HG02852 (cell line): ENCODE measurements at regions not wholly inside any gene's neighbourhood (a gene's known extent, or its start where the extent isn't known, plus 50 kb on each side); places are given as distances from the start of the nearest gene placed in this dataset.
"Not testable (repeated sequence)": the region's sequence is repeated elsewhere in the genome, so short reads cannot be mapped to it uniquely, and the experiment has no call there.

Experiments used
- ATAC-seq: cut with Tn5 transposase; IDR thresholded peaks from one replicate; pipeline ENCODE4 v1.9.1; 2021; ENCODE audit warnings: mild to moderate bottlenecking, moderate library complexity; ENCODE audit not compliant: unreplicated experiment

- no peak for ATAC-seq
These were observed 96.3 kb upstream of the THUMPD2 start for GRCh38 chr2:39875182-39875913.

- ATAC-seq = no peak
These were observed 95.2 kb upstream of the THUMPD2 start for GRCh38 chr2:39874236-39874635.

DNA sequence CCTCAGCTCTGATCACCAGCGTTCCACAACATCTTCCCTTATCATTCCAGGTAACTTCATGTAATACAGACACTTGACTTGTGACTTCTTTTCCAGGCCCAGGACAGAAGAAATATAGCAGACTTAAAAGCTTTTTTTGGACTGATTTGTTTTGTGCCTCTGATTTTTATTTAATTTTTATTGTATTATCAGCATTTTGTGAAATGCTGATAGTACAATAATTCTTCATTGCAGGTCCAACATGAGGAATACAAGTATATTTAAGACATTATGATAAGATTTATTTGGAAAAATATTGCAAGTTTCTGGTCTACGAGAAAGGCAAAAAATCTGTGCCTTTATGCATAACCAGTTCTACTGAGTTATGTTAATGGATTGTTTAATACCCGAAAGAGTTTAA lies 94.5 kb upstream of the THUMPD2 start:
- no peak for ATAC-seq

- ATAC-seq = no peak
These were observed 93.7 kb upstream of the THUMPD2 start for GRCh38 chr2:39872748-39873147.

DNA sequence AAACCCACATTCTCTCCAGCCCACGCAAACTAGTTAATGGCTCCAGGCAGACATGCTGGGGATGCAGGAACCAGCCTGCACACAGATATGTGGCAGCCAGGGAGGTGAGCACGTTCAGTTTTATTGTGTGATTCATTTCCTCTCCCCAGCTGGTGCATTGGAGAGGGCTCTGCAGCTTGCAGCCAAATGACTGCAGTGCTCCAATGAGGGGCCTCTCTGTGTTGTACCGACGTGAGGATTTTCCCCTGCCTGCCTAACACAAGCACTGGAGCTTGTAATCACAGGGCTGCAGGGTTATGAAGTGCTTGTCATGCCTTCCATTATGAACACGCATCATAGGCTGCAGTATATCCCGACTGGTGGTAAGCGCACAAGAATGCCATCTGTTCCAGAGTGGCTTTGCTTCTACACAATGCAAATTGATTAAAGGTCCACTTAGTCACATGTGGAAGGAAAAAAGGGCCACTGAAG lies 92.3 kb upstream of the THUMPD2 start:
- ATAC-seq = no peak

- no peak for ATAC-seq
These were observed 91.8 kb upstream of the THUMPD2 start for GRCh38 chr2:39870871-39871270.

DNA sequence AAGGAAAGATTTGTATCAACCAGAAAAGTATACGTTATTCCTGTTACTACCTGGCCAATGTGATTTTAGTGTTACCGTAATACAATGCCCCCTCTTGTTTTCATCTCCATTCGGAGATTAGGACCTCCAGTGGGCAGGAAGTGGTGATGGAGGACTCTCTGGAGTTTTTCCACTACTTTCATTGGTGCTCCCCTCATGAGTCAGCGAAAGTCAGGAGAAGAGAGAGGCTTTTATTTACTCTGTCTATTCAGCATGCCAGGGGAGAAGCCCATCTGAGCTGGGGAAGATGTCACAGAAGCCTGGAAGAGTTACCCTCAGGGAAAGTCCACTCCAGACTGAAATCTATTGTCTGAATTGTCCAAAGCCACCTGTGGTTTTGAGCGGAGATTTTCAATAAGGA lies 88.2 kb upstream of the THUMPD2 start:
- ATAC-seq = no peak

GRCh38 chr2:39865751-39866150 lies 86.7 kb upstream of the THUMPD2 start:
- no peak for ATAC-seq

GRCh38 chr2:39863672-39864071 lies 84.6 kb upstream of the THUMPD2 start:
- not testable (repeated sequence) for ATAC-seq

- ATAC-seq = no peak
These were observed 81.5 kb upstream of the THUMPD2 start for GRCh38 chr2:39860538-39860937.

DNA sequence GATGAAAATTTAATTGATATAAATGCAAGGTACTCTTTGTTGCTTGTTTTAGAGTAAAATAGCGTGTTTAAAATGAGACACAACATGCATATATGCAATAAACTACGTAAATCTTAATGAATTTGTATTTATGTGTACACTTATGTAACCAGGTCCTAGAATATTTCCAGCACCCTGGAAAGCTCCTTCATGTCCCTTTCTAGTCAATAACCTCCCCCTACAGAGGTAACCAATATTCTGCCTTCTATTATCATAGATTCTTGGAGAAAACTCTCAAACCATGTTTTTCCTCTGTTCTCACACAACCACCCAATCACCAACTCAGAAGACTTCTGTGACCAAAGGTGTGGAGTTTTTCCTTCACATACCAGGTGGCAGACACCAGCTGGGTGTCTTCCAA lies 79.6 kb upstream of the THUMPD2 start:
- ATAC-seq = no peak

GRCh38 chr2:39855856-39856255 lies 76.8 kb upstream of the THUMPD2 start:
- no peak for ATAC-seq

- ATAC-seq = no peak
These were observed 75.7 kb upstream of the THUMPD2 start for GRCh38 chr2:39854771-39855170.

DNA sequence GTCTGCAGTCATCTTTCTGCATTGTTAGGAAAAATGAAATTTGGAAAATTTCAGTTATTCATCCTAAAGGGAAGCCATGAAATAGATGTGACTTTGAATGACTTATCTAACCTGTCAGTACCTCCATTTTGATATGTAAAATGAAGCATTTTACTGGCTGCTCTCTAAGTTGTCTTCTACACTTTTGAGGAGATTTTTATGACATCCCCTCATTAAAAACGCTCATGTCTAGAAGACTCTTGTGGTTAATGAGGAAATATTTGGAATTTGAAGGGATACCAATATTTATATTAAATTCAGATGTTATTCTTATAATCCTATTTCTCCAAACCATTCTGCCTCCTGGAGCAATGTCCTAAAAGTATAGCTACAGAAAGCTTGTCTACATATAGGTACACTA lies 73.8 kb upstream of the THUMPD2 start:
- no peak for ATAC-seq

DNA sequence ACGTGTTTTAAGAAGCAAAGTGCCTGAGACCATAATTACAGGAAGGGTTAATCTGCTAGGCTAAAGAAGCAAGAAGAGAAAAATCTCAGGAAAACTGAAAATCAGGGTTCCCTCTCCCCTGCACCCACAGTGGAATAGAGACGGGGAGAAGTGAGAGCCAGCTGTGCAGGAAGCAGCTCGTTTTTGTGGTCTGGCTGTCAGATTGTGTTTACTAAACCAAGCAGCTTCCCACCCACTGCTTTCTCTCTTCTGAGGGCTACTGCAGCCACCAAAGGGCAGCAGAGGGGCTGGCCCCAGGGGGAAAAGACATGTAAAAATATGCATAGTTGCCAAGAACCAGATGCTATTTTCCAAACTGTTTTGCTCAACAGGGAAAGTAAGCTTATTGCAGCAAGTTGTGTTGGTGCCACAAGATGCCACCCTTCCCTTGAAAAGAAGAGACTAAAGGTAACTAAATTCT lies 72.6 kb upstream of the THUMPD2 start:
- peak; percentile 97 for ATAC-seq

- peak; percentile 10 for ATAC-seq
These were observed 72.2 kb upstream of the THUMPD2 start for GRCh38 chr2:39851251-39851650.

DNA sequence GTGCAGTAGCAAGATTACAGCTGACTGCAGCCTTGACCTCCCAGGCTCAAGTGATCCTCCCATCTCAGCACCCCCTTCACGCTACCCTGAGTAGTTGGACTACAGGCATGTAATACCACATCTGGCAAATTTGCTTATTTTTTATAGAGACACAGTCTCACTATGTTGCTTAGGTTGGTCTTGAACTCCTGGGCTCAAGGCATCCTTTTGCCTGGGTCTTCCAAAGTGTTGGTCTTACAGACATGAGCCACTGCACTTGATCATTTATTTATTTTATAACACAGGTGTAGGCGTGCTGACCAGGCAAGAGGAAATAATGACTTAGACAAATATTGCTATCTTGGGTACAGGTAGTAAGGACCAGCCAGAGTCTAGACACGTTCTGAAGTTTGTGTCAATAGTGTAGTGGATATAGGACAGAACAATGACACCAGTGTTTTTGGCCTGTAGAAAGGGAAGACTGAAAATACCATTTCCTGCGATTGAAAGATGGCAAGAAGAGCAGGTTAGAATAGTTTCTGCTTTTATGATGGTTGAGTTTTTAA lies 71.0 kb upstream of the THUMPD2 start:
- ATAC-seq = no peak

GRCh38 chr2:39849064-39849463 lies 70.0 kb upstream of the THUMPD2 start:
- ATAC-seq = no peak

DNA sequence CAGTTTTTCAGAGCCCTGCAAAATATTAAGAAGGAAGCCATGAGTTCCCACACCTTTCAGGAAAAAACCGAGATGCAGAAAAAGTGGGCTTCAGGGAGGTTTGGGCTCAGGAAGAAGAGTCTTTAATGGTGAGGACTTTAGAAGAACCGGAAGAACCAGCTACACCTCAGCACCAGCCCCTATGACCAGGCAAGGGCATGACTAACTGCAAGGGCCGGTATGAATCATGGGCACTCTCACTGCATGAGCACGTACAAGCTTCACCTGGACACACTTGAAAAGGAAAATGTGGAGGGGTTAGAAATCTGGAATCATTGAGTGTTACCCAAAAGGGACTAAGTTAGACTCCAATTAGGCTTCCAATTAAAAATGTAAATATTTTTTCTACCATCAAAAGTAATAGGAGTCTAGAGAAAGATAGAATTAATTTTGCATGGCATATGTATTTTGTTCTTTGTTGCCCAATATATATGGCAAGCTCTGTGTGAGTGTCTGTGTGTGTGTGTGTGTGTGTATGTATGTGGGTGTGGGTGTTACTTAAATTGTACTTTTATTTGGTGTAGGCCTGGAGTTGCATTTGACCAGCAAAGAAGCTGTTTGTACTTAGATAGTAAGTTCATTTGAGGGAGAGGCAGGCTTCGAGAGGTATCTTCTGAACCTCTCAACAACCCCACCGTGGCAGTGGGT lies 66.5 kb upstream of the THUMPD2 start:
- ATAC-seq = no peak

DNA sequence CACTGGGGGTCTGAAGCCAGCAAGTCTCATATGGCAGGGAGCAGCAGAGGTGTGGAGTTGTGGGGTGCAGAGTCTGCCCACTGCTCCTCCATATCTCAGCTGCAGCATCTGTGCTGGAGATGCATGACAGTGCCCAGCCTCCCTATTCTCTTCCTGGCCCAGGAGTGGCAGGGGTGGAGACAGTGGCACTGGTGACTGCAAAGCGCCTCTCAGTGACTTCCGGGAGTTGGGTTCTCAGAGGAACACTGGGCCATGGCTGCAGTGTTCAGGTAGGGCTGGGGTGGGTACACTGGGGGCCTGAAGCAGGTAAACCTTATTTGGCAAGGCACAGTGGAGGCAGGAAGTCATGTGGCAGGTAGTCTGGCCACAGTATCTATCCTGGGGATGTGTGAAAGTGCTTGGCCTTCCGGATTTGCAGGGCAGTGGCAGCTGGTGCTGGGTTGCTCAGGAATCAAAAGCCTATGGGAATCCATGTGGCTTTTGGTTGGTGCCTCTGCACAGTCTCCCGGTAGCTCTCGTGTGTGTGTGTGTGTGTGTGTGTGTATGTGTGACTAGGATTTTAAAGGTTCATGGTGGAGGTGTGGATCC lies 60.3 kb upstream of the THUMPD2 start:
- no peak for ATAC-seq

GRCh38 chr2:39838589-39838988 lies 59.5 kb upstream of the THUMPD2 start:
- ATAC-seq = no peak
